ENCODE measurements at regions not wholly inside any gene's neighbourhood (a gene's known extent, or its start where the extent isn't known, plus 50 kb on each side); places are given as distances from the start of the nearest gene placed in this dataset.

DNA sequence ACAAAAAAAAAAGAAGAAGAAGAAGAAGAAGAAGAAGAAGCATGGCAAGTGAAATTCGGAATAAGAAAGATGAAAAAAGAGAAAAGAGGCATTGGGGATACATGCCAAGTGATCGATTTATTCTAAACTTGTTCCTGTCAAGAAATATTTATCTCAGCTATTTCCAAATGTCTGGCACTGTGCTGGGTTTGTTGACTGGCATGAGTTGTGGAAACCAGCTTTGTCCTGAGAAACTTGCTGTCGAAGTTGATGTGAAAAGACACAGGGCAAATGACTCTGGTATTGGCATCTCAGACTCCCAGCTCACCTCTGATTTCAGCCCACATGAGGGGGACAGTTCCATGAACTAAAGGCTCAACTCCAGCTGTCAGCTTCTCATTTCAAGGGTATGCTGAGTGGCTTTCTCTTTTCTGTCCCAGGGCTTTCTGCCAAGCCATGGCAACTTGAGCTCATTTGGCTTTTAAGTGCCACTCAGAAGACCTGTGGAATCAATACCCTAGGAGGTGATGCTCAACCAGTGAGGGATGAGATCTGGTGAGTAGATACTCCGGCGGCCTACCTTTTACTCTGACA lies 253.3 kb upstream of the JAG1 start:
- TF ChIP-seq SIN3A (IDR thresholded peaks at IDR 0.05; ENCODE audit: borderline replicate concordance, insufficient read depth, low read length), result no peak
- TF ChIP-seq POLR2AphosphoS5 (IDR thresholded peaks at IDR 0.05; ENCODE audit: low read depth, low read length), result no peak
- TF ChIP-seq, protein P1, sequence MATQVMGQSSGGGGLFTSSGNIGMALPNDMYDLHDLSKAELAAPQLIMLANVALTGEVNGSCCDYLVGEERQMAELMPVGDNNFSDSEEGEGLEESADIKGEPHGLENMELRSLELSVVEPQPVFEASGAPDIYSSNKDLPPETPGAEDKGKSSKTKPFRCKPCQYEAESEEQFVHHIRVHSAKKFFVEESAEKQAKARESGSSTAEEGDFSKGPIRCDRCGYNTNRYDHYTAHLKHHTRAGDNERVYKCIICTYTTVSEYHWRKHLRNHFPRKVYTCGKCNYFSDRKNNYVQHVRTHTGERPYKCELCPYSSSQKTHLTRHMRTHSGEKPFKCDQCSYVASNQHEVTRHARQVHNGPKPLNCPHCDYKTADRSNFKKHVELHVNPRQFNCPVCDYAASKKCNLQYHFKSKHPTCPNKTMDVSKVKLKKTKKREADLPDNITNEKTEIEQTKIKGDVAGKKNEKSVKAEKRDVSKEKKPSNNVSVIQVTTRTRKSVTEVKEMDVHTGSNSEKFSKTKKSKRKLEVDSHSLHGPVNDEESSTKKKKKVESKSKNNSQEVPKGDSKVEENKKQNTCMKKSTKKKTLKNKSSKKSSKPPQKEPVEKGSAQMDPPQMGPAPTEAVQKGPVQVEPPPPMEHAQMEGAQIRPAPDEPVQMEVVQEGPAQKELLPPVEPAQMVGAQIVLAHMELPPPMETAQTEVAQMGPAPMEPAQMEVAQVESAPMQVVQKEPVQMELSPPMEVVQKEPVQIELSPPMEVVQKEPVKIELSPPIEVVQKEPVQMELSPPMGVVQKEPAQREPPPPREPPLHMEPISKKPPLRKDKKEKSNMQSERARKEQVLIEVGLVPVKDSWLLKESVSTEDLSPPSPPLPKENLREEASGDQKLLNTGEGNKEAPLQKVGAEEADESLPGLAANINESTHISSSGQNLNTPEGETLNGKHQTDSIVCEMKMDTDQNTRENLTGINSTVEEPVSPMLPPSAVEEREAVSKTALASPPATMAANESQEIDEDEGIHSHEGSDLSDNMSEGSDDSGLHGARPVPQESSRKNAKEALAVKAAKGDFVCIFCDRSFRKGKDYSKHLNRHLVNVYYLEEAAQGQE (IDR thresholded peaks at IDR 0.05; ENCODE audit: insufficient read depth in 1 of 2, low read depth in 2 of 2, low read length in 2 of 2), result no peak
